ENCODE measurements at regions not wholly inside any gene's neighbourhood (a gene's known extent, or its start where the extent isn't known, plus 50 kb on each side); places are given as distances from the start of the nearest gene placed in this dataset.
A peak's percentile ranks its signal among the peaks of the same experiment; 100 is the strongest.

DNA sequence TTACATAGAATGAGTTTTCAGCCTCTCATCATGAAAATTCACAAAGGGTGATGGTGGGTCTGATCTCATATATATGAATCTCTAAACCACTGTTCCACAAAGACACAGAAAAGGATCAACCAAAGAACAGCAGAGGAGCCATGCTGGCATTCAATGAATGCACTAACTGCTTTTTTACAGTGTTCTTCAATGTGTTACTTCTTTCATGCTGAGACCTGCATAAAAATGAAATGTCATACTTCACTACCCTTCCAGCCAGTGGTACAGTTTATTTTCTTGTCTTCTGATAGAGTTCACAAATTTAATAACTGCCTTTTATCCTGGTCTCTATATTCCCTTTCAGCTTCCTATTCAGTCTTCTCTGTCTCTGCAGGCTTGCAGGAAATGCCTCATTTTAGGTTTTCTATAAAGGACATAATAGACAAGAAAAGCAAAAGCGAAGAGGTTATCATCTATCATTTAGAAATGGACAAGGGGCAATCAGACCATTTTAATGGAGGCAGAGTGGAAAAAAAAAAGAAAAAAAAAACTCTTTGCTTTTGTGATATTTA, 836.7 kb upstream of the FOXG1 start:
- no peak overlapping the region for H3K4me3 ChIP-seq (ENCODE audit: low read length)
- TF ChIP-seq, protein P1, sequence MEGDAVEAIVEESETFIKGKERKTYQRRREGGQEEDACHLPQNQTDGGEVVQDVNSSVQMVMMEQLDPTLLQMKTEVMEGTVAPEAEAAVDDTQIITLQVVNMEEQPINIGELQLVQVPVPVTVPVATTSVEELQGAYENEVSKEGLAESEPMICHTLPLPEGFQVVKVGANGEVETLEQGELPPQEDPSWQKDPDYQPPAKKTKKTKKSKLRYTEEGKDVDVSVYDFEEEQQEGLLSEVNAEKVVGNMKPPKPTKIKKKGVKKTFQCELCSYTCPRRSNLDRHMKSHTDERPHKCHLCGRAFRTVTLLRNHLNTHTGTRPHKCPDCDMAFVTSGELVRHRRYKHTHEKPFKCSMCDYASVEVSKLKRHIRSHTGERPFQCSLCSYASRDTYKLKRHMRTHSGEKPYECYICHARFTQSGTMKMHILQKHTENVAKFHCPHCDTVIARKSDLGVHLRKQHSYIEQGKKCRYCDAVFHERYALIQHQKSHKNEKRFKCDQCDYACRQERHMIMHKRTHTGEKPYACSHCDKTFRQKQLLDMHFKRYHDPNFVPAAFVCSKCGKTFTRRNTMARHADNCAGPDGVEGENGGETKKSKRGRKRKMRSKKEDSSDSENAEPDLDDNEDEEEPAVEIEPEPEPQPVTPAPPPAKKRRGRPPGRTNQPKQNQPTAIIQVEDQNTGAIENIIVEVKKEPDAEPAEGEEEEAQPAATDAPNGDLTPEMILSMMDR (IDR thresholded peaks at IDR 0.05; ENCODE audit: insufficient read depth, low read depth, low read length, missing control alignments), result no peak
- no peak for DNase-seq (ENCODE audit: low read depth)

- TF ChIP-seq, protein P1 (IDR thresholded peaks at IDR 0.05; ENCODE audit: insufficient read depth, low read depth, low read length, missing control alignments), result no peak
- DNase-seq (ENCODE audit: low read depth), result no peak
- H3K4me3 ChIP-seq (ENCODE audit: low read length), result no peak overlapping the region
Observed at GRCh38 chr14:27938392-27938791, 828.2 kb upstream of the FOXG1 start.

GRCh38 chr14:27945512-27945911, 821.1 kb upstream of the FOXG1 start:
- TF ChIP-seq, protein P1 (IDR thresholded peaks at IDR 0.05; ENCODE audit: insufficient read depth, low read depth, low read length, missing control alignments), result no peak
- no peak for DNase-seq (ENCODE audit: low read depth)
- H3K4me3 ChIP-seq (ENCODE audit: low read length), result no peak overlapping the region

GRCh38 chr14:27958757-27959156, 807.8 kb upstream of the FOXG1 start:
- TF ChIP-seq, protein P1 (IDR thresholded peaks at IDR 0.05; ENCODE audit: insufficient read depth, low read depth, low read length, missing control alignments), result no peak
- H3K4me3 ChIP-seq (ENCODE audit: low read length), result no peak overlapping the region
- DNase-seq (ENCODE audit: low read depth), result no peak

- DNase-seq (ENCODE audit: low read depth), result peak; percentile 14
- TF ChIP-seq, protein P1 (IDR thresholded peaks at IDR 0.05; ENCODE audit: insufficient read depth, low read depth, low read length, missing control alignments), result no peak
- no peak overlapping the region for H3K4me3 ChIP-seq (ENCODE audit: low read length)
Observed at GRCh38 chr14:27995691-27996090, 770.9 kb upstream of the FOXG1 start.

DNA sequence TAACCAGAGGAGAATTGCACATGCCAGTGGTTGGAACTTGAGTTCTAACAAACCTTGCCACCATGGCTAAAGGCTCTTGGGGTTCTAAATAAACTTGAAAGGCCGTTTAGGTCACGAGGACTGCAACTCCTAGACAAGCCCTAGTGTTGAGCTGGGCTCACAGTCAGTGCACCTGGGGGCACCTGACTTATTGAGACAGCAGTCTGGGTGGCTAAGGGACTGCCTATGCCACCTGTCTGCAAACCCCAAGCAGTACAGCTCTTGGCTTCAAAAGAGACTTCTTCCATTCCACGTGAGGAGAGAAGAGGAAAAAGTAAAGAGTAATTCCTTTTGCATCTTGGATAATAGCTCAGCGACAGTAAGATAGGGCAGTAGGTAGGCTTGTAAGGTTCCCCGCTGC, 765.6 kb upstream of the FOXG1 start:
- TF ChIP-seq, protein P1 (IDR thresholded peaks at IDR 0.05; ENCODE audit: insufficient read depth, low read depth, low read length, missing control alignments), result no peak
- no peak overlapping the region for H3K4me3 ChIP-seq (ENCODE audit: low read length)
- no peak for DNase-seq (ENCODE audit: low read depth)

All from epithelial cell of esophagus (primary cell).